GM18861 (cell line): ENCODE measurements at regions not wholly inside any gene's neighbourhood (a gene's known extent, or its start where the extent isn't known, plus 50 kb on each side); places are given as distances from the start of the nearest gene placed in this dataset.
"Not testable (repeated sequence)": the region's sequence is repeated elsewhere in the genome, so short reads cannot be mapped to it uniquely, and the experiment has no call there.

Experiments
- ATAC-seq: cut with Tn5 transposase; IDR thresholded peaks from one replicate; pipeline ENCODE4 v1.9.1; 2021; ENCODE audit not compliant: unreplicated experiment

DNA sequence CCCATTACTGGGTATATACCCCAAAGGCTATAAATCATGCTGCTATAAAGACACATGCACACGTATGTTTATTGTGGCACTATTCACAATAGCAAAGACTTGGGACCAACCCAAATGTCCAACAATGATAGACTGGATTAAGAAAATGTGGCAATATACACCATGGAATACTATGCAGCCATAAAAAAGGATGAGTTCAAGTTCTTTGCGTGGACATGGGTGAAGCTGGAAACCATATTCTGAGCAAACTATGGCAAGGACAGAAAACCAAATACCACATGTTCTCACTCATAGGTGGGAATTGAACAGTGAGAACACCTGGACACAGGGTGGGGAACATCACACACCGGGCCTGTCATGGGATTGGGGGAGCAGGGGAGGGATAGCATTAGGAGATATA, 54.4 kb upstream of the MUCL1 start:
- ATAC-seq = not testable (repeated sequence)

DNA sequence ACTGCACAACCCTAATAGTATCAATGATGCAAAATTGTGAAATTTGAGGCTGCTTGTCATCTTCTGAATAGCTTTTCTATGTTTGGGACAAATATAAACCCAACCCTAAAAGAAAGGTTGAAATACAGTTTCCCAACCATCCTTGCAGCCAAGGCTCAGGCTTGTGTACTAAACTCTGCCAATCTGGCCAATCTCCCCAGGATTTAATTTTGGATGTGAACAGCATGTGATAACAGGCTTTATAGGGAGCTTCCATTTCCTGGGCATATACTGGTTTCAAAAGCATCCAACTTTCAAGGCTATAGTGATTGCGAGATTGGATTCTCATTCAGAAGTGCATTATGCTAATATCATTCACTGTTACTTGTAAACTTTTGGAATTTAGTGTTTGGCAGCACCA, 55.7 kb upstream of the MUCL1 start:
- no peak for ATAC-seq

DNA sequence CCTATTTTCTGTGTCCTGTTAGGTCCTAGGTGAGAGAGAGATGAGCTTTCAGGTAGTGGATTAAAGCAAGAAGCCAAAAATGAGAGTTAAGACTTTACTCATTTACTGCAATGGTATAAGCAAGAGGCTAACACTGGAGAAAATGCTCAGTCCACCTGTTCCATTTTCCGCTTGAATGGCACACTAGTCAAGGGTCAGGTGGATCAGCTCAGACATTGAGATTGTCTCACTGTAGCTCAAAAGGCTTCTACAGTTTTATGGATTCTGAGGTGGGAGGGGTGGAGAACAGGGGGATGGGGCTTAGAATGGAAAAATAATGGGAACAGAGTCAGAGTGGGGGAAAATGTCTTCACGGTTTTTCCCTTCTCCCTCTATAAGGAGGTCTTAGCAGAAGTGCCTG, 57.3 kb upstream of the MUCL1 start:
- no peak for ATAC-seq

DNA sequence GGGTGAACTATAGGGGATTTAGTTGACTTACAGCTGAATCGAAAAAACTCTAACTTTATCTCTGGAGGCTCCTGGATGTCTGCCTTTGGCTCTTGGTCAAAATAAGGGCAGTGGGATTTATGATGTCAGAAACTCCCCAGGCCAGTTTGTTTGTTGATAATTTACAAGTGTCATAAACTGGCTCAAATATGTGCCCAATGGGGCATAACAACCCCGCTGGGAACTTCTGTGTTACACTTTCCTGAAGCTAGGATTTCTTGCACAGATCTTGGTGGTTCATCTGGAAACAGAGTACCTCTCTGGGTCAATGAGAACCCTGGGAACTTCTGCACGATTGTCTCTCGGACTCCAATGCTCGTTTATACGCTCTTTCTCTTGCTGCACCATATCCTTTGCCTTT, 58.7 kb upstream of the MUCL1 start:
- ATAC-seq = no peak

DNA sequence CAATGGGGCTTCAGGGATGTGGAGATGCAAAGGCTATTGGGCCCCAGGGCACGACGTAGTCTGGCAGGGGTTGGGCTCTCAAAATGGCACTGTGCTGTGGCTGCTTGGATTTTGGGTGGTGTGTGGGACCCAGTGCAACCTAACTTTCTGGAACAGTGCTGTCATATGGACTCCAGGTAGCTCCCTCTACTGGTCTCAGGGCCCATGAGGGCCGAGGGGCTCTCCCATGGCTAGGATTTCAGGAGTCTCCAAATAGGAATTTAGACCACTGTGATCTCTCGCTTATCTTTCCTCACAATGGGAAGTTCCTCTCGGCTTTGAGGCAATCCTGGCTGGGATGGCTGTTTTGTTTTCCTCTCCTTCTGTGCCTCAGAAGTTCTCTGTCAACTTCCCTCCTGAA, 68.2 kb upstream of the MUCL1 start:
- no peak for ATAC-seq

DNA sequence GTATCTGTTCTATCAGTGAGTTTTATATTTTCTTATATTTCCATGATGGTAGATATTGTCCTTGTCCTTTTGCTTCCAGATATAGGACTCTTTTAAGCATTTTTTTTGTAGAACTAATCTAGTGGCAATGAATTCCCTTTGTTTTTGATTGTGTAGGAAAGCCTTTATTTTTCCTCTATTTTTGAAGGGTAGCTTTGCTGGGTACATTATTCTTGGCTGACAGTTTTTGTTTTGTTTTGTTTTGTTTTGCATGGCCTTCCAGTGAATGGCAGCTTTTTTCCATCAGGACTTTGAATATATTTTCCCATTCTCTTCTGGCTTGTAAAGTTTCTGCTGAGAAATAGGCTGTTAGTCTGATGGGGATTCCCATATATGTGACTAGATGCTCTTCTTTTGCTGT, 70.2 kb upstream of the MUCL1 start:
- ATAC-seq = no peak

DNA sequence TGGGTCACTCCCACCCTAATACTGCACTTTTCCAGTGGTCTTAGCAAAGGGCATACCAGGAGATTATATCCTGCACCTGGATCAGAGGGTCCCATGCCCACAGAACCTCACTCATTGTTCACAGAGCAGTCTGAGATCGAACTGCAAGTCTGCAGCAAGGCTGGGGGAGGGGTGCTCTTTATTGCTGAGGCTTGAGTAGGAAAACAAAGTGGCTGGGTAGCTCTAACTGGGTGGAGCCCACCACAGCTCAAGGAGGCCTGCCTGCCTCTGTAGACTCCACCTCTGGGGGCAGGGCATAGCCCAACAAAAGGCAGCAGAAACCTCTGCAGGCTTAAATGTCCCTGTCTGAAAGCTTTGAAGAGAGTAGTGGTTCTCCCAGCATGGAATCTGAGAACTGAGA, 77.3 kb upstream of the MUCL1 start:
- ATAC-seq = not testable (repeated sequence)

DNA sequence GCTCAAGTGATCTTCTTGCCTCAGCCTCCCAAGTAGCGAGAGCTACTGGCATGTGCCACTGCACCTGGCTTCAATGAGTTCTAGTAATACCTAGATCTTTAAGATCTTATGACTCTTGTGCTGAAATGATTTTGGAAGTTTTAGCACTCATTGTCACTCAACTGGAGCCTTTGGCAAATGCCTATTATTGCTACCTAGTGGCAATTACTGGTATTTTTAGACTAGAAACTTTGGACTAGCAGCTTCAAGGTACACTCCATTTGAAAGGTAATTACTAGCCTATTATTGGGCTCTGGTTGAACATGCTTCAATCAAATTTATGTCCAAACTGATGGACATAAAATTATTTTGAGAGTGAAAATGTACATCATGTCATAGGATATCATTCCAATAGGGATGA, 80.7 kb upstream of the MUCL1 start:
- ATAC-seq = no peak

DNA sequence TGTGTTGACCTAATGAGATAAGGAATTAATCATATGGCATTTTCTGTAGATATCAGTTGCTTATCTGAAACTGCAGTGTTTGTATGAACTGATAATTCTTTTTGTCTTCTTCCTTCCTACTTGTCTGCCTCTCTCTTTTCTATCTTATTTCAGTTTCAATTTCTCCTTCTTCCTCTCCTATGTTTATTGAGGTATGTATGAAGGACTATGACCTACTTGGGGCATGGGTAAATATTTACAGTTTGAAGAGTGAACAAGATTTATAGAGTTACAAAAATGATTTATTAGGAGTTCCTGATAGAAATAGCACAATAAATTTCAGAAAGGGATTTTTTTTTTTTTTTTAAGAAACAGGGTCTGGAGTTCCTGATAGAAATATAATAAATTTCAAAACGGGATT, 88.7 kb upstream of the MUCL1 start:
- no peak for ATAC-seq

DNA sequence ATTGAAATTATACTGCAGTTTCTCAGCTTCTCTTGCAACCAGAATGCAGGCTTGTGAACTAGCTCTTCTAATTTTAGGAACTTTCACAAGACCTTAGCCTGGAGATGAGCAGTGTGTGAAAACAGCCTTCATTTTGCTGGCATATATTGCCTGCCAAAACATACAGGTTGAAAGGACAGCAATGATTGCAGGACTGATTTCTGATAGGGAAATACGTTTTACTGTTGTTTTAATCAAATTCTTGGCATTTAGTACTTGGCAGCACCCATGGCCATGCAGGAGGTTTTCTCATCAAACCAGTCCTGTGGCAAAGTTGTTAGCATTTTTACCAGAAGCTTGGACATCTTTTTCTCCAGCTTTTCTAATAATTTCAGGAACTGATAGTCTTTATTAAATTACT, 91.9 kb upstream of the MUCL1 start:
- ATAC-seq = no peak

DNA sequence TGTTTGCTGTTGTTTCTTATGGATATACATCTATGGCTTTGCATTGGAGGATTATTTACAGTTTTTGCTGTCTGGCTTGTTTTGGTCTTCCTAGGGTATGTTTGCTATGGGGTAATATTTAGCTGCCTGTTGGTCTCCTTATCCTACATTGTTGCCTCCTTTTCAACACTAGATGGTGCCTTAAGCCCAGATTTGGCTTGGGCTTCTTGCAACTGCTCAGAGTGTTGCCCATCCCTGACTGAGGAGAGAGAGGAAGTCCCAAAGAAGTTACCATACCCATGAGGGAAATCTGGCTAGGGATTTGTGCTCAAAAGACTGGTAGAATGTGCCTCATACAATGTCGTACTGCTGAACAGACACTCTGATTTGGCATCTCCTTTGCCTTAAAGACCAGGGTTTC, 94.6 kb upstream of the MUCL1 start:
- peak; percentile 75 for ATAC-seq

DNA sequence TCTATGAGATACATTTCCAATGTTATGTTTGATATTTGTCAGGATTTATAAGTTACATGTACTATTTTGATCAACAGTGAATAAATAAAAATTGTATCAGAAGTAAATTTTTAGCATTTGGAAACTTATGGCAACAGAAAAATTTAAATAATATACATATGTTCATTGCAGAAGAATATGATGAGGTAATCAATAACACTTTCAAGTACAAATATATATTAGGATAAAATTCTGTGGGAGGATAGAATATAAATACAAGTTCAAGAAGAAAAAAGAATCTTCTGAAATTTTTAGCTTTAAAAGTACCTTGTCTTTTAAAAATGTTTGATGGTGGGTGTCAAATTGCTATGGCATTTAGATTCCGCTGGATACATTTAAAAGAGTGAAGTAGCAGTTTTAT, 102.8 kb upstream of the MUCL1 start:
- ATAC-seq = no peak

DNA sequence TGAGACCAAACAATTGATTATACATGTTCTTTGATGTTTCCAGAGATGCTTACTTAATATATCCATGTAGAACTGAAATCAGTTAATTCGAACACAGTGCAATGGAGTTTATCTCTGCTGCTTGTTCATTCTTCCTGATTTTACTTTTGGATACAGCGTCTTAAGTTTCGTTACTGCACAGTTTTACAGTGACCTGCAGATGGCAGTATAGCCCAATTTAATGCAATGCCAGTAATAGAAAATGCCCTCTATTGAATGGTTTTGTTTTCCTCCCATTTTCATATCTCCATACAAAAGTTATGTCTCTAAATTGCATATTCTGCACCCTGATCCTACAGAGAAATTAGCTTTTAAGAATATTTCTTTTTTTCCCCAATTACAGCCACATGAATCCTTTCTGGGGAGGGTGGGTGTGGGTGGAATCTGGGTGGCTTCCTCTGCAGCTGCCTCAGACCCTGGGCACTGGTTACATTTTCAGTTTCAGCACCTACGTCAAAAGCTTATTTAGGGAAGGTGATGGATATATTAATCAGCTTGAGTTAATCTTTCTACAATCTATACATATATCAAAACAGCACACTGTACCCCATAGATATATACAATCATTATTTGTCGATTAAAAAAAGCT, 101.1 kb upstream of the DCD start:
- ATAC-seq = no peak

DNA sequence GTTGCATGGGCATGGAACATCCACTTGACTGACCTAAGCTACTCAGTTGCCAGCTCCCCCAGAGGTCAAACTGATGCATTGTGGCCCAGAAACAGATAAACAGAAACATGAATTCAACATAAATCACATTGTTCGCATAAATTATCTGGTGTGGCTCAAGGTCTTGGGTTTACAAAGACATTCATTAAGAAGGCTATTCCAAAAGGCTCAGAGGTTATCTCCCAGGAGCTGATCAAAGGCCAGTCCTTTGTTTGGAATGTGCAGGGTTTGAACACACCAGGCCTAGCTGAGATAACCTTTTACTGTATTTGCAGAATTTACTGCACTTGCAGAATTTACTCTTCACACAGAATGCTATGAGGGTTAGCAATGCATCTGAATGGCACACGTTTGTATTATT, 96.4 kb upstream of the DCD start:
- ATAC-seq = no peak

DNA sequence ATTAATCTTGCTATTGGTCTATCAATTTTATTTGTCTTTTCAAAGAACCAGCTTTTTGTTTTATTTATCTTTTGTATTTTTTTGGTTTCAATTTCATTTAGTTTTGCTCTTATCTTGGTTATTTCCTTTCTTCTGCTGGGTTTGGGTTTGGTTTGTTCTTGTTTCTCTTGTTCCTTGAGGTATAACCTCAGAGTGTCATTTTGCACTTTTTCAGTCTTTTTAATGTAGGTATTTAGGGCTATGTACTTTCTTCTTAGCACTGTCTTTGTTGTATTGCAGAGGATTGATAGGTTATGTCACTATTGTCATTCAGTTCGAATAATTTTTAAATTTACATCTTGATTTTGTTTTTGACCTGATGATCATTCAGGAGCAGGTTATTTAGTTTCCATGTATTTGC, 92.7 kb upstream of the DCD start:
- no peak for ATAC-seq

DNA sequence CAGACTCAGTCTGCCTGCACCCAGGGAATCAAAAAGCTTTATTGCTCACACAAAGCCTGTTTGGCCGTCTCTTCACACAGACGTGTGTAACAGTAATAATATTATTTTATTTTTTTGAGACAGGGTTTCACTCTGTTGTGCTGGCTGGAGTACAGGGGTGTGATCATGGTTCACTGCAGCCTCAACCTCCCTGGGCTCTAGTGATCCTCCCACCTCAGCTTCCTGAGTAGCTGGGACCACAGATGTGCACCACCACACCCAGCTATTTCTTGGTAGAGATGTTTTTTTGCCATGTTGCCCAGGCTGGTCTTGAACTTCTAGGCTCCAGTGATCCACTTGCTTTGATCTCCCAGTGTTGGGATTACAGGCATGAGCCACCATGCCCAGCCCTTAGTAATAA, 88.4 kb upstream of the DCD start:
- ATAC-seq = no peak

DNA sequence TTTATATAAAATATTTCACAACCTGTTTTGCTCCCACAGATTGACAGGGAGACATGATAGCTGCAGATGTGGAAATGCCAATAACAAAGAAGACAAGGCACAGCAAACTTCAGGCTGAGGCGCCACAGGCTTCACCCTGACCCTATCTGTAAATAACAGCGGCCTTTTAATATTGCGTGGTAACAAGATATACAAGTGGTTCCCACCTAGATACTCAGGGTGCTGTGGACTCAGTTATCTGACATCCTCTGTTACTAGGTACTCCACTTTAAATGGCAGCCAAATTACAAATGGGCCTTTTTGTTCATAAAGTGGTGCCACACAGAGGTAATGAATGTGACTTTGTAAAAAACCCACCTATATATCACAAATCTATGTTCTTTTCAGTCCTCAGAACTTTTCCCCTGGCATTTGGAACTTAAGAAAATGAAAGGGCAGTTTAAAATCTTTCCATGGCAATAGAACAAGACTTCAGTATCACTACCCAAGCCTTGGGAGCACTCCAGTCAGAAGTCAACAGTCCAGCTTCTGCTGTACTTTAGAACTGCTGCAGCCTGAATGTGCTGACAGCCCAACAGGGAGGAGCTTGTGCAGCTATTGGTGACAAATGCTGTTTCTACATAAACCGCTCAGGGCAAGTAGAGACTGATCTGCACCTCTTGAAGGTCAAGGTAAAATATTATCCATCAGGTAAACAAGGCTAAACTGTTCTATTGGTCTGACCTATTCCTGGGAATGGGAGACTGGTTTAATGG, 86.2 kb upstream of the DCD start:
- no peak for ATAC-seq

DNA sequence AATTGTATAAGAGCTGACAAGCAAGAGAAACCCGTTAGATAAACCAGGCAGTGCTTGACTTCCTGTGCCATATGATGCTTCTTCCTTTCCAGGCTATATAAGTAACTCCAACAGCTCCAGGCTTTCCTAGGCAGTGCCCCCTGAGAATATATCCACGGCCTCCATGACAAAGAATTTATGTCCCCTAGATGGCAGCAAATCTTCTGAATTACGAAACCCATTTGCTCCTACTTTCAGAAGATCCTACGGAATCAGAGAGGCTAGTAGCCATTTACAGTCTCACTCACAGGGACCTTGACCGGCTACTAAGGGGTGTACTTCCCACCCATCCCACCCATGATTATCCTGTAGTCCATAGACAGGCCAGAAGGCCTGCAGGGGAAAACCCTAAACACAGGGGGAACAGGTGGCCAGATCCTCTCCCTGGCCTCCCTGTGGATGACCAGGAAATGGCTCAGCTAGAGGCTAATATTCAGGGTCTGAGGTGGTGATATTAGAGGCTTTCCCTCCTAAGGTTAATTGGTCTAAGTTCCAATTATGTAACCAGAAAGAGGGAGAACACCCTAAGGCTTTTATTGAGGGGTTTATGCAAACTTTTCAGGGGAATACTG, 77.2 kb upstream of the DCD start:
- ATAC-seq = no peak

DNA sequence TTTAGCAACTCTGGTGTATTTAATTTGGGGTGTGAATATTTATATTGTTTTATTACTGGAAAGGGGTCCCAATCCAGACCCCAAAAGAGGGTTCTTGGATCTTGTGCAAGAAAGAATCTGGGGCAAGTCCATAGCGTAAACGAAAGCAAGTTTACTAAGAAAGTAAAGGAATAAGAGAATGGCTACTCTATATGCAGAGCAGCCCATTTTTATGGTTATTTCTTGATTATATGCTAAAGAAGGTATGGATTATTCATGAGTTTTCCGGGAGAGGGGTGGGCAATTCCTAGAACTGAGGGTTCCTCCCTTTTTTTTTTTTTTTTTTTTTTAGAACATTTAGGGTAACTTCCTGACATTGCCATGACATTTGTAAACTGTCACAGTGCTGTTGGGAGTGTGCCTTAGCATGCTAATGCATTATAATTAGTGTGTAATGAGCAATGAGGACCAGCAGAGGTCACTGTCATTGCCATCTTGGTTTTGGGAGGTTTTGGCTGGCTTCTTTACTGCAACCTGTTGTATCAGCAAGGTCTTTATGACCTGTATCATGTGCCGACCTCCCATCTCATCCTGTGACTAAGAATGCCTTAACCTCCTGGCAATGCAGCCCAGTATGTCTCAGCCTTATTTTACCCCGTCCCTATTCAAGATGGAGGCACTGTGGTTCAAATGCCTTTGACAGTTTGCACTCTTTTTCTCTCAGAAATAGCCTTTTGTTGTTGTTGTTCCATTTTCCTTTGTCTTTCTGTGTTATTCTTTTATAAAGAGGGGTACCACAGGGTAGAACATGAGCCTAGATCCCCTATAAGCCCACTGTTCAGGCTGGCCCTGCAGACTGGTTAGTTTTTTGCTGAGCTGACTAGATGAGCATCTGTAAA, 75.5 kb upstream of the DCD start:
- ATAC-seq = peak; percentile 60

DNA sequence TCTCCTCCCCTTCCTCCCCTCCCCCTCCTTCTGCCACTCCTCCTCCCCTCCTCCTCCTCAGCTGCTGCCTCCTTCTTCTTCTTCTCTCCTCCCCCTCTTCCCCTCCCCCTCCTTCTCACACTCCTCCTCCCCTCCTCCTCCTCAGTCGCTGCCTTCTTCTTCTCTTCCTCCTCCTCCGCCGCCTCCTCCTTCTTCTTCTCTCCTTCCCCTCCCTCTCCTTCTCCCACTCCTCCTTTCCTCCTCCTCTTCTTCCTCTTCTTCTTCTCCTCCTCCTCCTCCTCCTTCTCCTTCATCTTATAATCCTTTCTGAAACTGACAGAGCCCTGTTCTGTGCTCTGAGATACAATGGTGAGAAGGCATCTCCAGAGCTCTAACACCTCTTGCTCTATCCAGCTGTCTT, 73.1 kb upstream of the DCD start:
- ATAC-seq = no peak

DNA sequence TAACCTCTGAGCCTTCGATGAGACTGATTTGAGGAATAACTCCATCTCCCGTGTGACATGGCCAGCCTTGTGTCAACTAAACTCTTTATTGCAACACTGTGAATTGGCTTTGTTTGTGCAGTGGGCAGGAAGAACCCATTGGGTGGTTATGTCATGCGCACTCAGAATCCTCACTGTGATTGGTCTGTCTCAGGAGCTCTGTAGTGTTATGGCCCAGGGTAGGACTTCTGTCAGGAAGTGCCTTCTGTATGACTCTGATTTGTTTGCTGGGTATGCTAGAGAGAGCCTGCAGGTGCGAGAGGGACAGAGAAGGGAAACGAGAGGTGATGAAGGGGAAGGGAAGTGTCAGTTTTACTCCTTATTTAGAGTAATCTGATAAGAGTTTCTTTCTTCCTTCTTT, 71.5 kb upstream of the DCD start:
- no peak for ATAC-seq

DNA sequence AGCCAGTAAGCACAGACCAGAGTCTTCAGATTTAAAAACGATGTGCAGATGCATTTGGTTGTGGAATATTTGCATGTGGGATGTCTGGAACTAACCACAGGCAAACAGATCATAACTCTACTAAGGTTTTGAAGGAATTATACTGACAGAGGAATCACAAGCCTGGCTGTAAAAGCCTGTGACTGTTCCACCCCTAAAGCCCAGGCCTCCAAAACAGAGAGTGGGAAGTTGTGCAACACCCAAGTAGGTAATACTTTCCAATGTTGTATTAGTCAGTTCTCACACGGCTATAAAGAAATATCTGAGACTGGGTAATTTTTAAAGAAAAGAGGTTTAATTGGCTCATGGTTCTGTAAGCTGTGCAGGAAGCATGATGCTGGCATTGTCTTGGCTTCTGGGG, 68.1 kb upstream of the DCD start:
- no peak for ATAC-seq
